Chondrocyte (in vitro differentiated cells): ENCODE measurements at regions not wholly inside any gene's neighbourhood (a gene's known extent, or its start where the extent isn't known, plus 50 kb on each side); places are given as distances from the start of the nearest gene placed in this dataset.

Experiments used
- DNase-seq: peaks from one replicate; pipeline ENCODE4 v3.0.0; 2021; ENCODE audit warnings: mixed read lengths, low spot score
- H3K27ac Mint-ChIP-seq: one replicate; pipeline ENCODE4 v1.8.0; 2021; ENCODE audit warnings: mild to moderate bottlenecking, moderate library complexity, mixed read lengths; ENCODE audit not compliant: unreplicated experiment
- H3K27me3 Mint-ChIP-seq: 2 replicates; pipeline ENCODE4 v1.8.0; 2021; ENCODE audit warnings: low read depth, mixed read lengths
- H3K36me3 Mint-ChIP-seq: 2 replicates; pipeline ENCODE4 v1.8.0; 2021; ENCODE audit warnings: low read depth, mixed read lengths
- H3K4me1 Mint-ChIP-seq: 2 replicates; pipeline ENCODE4 v1.8.0; 2021; ENCODE audit warnings: low read depth, mild to moderate bottlenecking, mixed read lengths
- H3K4me3 Mint-ChIP-seq: one replicate; pipeline ENCODE4 v1.8.0; 2021; ENCODE audit warnings: mild to moderate bottlenecking, moderate library complexity, mixed read lengths; ENCODE audit not compliant: unreplicated experiment
- H3K9me3 Mint-ChIP-seq: 2 replicates; pipeline ENCODE4 v1.8.0; 2021; ENCODE audit warnings: low read depth, mixed read lengths
- CTCF ChIP-seq: fragments of 200-600 bp; sonication (generic); IDR thresholded peaks from 2 replicates; pipeline ENCODE4 v1.5.0; 2021; ENCODE audit warnings: antibody characterized with exemption, mild to moderate bottlenecking, moderate library complexity

GRCh38 chr3:159275741-159276140 is 473.9 kb downstream of the MFSD1 start:
- no peak overlapping the region for H3K27ac Mint-ChIP-seq
- TF ChIP-seq CTCF: no peak
- no peak for DNase-seq
- H3K9me3 Mint-ChIP-seq: no peaks in the 10 kb centered on the region
- no peak overlapping the region for H3K4me3 Mint-ChIP-seq
- peaks cover 10% of the 10 kb centered on the region for H3K4me1 Mint-ChIP-seq
- no peaks in the 10 kb centered on the region for H3K36me3 Mint-ChIP-seq
- H3K27me3 Mint-ChIP-seq: peaks cover 10% of the 10 kb centered on the region

GRCh38 chr3:159277814-159278213 is 476.0 kb downstream of the MFSD1 start:
- Mint-ChIP-seq H3K9me3 (no peaks in the 10 kb centered on the region), H3K27ac (no peak overlapping the region)

GRCh38 chr3:159280386-159281191 is 478.7 kb downstream of the MFSD1 start:
- no peak overlapping the region for H3K27ac Mint-ChIP-seq
- H3K4me1 Mint-ChIP-seq: peaks cover 10% of the 10 kb centered on the region
- H3K4me3 Mint-ChIP-seq: no peak overlapping the region
- TF ChIP-seq CTCF: peak; percentile 17
- no peaks in the 10 kb centered on the region for H3K36me3 Mint-ChIP-seq
- no peak for DNase-seq
- H3K9me3 Mint-ChIP-seq: no peaks in the 10 kb centered on the region
- peaks cover 12% of the 10 kb centered on the region for H3K27me3 Mint-ChIP-seq

More at GRCh38 chr3:159277814-159278213, 476.0 kb downstream of the MFSD1 start:
- DNase-seq: no peak
- Mint-ChIP-seq H3K4me3 (no peak overlapping the region), H3K27me3 (peaks cover 7% of the 10 kb centered on the region), H3K36me3 (no peaks in the 10 kb centered on the region), H3K4me1 (peaks cover 10% of the 10 kb centered on the region)
- TF ChIP-seq CTCF: no peak

GRCh38 chr3:159293493-159293892 is 491.6 kb downstream of the MFSD1 start:
- Mint-ChIP-seq H3K9me3 (no peaks in the 10 kb centered on the region), H3K27me3 (peaks cover 41% of the 10 kb centered on the region), H3K27ac (no peak overlapping the region), H3K36me3 (no peaks in the 10 kb centered on the region), H3K4me3 (no peak overlapping the region), H3K4me1 (no peaks in the 10 kb centered on the region)
- no peak for DNase-seq
- TF ChIP-seq CTCF: no peak

GRCh38 chr3:159301961-159302360 is 500.1 kb downstream of the MFSD1 start:
- no peaks in the 10 kb centered on the region for H3K9me3 Mint-ChIP-seq
- DNase-seq: no peak
- no peak overlapping the region for H3K27ac Mint-ChIP-seq
- TF ChIP-seq CTCF: no peak
- H3K27me3 Mint-ChIP-seq: peaks cover 28% of the 10 kb centered on the region
- no peaks in the 10 kb centered on the region for H3K4me1 Mint-ChIP-seq
- no peak overlapping the region for H3K4me3 Mint-ChIP-seq
- H3K36me3 Mint-ChIP-seq: no peaks in the 10 kb centered on the region
